ENCODE measurements at regions not wholly inside any gene's neighbourhood (a gene's known extent, or its start where the extent isn't known, plus 50 kb on each side); places are given as distances from the start of the nearest gene placed in this dataset.
A peak's percentile ranks its signal among the peaks of the same experiment; 100 is the strongest.

DNA sequence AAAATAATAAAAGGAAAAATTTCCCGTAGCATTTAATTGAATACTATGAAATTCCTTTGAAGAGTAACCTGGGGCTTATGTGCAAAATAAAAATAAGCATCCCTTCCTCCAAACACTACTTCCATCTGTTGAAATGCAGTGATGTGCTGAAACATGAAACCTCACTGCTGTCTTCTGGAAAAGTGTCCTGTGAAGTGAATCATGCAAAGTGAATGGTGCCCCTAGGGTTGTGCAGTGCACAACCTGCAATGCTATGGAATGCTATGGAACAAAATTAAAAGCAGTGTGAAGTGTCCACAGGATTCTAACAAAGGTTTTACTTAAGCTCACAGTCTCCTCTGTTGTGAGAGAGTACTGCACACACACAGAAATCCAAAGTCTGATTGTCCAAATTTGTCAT, 480.9 kb downstream of the ETV1 start:
- DNase-seq, result no peak

DNA sequence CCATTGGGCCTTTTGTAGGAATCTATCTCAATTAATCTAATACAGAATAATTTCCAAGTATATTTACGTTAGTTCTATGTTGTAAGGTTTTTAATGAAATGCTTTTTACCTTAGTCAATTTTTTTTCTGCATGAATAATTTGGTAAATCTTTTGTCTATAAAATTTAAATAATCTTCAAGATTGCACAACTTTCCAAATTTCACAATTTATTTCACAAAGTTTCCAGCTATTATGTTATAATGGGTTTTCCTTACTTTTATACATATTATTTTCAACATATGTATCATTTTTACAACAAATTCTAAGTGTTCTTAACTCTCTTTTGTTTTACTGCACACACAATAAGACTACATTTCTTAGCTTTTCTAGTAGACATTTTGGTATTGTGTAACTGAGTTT, 470.7 kb downstream of the ETV1 start:
- DNase-seq, result no peak

DNA sequence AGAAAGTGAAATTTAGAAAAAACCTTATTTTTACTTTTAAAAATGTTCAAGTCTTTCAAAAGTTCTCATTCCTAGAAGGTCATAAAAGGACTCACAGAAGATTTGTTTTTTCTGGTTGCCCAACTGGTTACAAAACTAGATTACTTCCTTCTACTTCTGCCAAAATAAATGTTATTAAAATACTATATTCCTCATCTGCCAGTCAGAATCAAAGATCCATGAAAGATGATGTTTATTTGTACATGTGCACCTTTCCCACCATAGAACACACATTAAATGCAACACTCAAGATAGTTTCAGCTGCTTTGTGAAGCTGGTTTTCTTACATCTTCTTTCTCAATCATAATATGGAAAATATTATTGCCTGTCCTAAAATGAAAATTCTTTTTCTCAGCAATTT, 465.4 kb downstream of the ETV1 start:
- DNase-seq, result no peak

DNA sequence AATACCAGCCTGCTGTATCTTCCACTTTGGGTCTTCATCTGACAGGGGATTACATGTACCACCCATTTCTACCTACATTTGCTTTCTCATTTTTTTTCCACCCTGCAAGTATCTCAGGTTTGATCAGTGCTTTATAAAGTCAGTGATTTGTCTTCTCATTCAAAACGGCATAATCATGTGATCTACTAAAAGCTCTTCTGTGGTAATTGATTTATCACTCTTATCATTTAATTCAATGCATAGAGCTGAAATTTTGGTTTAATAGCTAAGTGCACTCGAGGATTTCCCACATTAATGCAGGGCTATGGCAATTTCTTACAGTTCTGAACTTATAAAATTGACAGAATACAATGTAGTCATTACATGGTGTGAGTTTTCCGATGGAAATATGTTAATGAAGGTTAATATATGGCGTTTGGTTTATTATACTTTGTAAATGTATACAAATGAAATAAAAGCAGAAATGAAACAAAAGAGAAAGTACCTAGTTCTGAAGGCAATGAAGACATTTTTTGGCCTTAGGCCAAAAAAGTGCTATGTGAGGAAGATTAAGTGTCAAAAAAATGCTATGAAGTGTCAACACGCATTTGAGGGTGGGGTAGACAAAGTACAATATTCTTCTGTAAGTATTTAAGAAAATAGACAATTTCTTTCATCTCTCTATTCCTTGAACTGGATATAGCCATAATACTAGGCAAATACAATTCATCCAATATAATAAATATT, 457.3 kb downstream of the ETV1 start:
- no peak for DNase-seq

DNA sequence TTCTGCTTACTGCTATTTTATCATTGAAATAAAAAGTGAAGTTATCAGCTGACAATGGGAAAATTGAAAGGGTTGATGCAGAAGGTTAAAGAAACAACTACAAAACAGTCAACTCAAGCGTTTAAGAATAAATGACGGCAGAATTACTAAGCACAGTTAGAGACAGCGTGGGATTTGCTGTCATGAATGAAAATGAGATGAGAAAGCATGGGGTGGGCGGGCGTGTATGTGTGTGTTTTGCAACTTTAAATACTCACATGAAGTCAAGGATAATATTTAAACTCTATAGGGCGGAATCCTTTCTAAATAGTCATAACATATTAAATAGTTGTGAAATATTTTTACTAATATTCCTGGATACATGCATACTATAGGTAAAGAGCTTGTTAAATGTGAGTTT, 450.8 kb downstream of the ETV1 start:
- DNase-seq, result no peak

DNA sequence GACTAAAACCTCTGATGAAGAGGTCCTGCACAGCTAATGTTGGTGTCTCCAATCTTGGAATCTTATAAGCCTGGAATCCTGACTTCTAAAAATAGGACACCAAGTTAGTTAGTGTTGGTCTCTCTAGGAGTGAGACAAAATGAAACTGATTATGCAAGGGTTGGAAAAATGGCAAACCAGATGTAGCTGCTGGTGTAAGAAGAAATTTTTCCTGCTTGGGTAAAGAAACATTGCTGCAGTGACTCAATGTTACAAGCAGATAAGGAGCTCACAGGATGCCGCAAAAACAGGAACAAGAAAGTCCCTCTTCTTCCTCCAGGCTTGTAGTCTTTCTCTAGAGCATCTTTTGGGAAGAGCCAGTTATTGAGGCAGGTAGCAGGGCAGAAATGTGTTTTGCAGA, 449.0 kb downstream of the ETV1 start:
- no peak for DNase-seq

DNA sequence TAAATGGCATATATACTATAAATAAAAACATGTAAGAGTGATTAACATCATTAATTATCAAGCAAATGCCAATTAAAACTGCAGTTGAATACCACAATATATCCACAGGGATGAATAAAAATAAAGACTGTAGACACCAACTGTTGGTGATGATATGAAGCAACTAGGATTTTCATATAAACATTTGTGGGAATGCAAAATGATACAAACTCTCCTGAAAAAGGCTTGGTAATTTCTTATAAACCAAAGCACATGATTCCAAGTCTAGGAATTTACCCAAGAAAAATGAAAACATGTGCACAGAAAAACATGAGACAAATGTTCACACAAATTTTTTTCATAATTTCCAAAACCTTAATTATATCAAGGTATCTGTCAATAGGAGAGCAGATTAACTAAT, 448.1 kb downstream of the ETV1 start:
- DNase-seq, result no peak

DNA sequence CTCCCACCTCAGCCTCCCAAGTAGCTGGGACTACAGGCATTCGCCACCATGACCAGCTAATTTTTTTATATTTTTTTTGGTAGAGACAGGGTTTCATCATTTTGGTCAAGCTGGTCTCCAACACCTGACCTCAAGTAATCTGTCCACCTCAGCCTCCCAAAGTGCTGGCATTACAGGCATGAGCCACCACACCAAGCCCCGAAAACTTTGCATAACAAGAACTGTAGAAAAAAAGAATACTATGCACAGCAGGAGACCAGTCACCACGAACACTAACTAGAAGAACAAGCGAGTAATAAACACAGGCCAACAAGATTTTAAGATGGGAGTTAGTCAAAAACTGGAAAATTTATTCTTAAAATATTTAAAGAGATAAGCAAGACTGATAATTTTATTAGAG, 447.0 kb downstream of the ETV1 start:
- no peak for DNase-seq

DNA sequence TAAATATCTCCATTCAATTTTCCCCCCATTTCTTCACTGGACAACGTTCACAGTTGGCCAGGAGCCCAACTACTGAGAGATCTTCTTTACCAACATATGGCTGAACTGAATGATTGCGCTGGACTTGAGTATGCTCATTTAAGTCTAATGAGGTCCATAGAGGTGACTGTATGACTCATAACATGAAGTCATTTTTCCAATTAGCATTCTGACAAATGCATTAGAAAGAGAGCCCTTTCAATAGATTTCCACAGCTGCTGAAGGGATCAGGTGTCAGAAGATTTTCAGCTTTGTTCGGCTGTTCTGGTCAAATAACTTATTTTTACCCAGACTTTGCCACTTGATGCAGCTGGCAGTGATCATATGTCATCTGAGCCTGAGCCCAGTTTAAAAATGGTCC, 438.0 kb downstream of the ETV1 start:
- no peak for DNase-seq

DNA sequence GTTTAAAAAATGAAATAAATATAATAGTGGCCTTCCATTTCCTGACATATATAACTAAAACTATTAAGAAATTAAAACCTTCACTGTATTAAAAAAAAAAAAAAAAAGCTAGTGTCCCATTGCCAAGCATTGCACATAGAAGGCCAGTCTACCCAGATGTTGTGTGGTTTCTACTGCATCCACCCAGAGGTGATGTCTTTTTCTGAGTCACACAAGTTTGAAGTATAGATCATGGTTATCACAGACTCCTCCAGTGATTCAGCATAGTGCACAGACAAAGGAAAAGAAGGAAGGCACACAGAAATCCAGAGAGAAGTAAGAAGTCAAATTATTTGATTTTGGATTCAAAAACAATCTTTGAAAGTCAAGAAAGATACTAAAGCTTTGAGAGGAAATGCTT, 429.0 kb downstream of the ETV1 start:
- no peak for DNase-seq

DNA sequence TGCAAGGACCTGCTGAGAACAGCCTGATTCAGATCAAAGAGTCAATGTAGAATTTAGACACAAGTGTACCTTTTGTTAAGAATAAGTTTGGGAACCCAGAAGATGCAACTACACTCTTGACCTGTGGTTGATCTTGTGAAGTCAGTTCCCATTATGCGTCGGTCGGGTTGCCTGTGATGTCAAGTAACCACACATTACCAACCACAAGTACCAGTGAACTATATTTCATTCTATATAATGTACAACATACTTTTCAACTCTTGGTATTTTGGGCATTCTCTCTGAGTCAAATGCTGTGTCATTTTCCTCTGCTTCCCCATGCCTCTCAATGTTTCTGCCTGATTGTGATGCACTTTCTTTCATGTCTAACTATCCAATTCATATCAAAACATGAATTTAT, 426.2 kb downstream of the ETV1 start:
- DNase-seq, result peak; percentile 7

DNA sequence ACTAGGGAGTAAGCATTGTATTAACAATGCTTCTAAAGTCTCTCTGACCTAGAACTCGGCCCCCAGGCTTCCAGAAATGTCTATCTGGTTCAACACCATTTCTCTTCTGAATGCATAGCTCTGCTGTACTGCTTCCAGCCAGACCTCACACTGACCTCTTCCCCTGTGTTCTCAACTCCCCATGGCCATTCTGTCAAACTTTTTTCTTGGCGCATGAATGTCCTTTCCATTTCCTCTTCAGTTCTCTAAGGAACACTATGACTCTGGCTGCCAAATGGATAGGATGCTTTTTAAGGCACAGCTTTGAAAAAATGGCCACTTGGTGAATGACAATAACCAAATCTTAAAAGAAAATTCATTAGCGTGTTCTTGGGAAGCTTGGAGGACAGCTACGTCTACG, 425.8 kb downstream of the ETV1 start:
- DNase-seq, result no peak

DNA sequence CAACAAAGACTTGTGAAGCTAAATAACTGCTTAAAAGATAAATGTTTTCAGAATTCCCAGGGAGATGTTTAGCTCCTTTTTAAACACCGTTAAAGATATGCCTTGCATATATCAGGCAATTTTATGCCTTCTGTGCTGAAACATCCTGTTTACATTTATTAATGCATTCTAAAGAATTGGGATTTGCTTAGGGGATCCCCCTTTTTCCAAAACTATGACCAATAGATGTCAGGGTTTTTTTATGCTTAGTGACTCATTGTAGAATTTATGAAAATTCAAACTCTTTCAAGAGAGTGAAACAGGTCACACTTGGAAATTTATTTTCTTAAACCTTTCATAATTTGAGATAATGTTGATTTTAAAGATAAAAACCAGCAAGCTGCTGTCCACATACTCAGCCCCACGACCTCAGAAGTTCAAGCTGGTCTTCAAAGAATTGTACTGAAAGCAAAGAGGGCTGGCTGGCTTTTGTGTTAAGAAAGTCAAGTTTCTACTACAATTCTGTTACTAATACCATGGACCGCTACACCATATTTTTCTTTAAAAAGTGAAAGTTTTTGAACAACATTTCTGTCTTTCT, 411.8 kb downstream of the ETV1 start:
- DNase-seq, result no peak

DNA sequence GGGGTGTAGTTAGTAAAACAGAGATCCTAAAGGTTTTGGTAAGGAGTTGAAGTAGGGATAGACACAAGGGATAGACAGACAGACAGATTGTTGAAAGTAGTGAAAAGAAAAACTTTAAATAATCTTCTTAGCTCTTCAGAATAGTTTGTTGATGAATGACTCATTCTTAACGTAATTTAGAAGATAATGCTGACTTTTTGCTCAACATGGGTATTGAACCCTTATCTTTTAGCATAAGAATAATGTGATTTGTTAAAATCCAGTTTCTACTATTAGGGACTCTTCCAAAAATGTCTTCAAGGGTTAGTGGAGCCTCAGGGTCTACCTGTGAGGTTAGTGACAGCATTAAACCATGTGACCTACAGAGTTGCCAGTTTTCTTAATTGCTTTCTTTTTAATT, 411.2 kb downstream of the ETV1 start:
- DNase-seq, result no peak

DNA sequence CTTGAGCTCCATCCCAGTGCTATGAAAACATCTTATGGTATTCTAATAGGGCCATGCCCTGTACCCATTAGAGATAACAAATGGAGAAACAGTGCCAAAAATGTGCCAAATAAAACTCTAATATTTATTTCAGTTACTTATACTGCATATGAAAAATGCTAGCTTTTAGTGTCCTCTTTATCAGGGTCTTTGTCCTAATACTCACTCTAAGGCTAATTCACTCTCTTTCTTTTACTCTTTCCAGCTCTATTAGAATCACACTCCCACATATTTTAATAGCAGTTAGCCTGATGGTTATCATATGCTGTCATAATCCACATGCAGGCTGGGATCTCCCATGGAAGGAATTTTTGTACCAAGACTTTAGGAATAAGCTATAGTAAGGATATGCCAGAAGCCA, 408.4 kb downstream of the ETV1 start:
- no peak for DNase-seq

DNA sequence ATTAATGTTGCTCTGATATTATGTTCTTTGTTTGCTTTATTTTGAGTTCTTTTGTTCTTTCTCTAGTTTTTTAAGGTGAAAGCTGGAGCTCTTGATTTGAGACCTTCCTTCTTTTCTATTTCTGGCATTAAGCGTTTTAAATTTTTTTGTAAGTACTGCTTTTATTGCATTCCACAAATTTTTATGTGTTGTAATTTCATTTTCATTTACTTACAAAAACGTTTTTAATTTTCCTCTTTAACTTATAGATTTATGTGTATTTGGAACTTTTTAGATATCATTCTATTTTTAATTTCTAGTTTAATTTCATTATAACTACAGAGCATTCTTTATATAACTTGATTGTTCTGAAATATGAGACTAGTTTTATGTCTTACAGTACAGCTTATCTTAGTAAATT, 395.6 kb downstream of the ETV1 start:
- DNase-seq, result no peak

DNA sequence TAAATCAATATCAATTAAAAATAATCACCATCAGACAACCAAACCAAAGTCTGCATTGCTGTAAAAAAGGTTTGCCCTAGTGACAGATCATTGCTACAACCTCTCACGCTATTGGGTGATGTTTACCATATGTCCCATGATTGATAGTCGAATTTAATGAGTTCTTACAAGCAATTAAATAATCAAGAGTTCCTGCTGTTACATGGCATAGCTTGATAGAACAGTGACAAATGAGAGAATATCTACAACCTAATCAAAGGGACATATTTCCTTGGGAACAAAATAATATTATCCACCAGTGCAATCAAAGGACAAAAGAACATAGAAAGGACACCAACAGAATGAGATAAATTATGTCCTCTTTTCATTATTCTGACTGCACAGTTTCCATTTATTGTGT, 387.4 kb downstream of the ETV1 start:
- no peak for DNase-seq

DNA sequence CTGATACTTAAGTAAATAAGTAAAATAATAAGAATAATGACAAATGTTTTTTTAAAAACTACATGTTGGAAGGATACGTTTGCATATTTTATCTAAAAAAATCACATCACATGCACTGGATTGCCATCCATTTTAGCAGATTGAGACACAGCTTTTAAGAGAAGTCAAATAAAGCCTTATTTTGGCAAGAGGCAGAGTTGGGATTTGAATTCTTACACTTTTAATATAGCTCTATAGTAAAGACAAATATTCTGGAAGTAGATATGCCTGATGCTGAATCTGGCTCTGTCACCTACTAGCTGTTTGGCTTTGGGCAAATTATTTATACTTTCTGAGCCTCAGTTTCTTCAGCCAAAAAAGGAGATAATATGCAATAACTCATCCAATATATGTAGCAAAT, 386.4 kb downstream of the ETV1 start:
- no peak for DNase-seq

DNA sequence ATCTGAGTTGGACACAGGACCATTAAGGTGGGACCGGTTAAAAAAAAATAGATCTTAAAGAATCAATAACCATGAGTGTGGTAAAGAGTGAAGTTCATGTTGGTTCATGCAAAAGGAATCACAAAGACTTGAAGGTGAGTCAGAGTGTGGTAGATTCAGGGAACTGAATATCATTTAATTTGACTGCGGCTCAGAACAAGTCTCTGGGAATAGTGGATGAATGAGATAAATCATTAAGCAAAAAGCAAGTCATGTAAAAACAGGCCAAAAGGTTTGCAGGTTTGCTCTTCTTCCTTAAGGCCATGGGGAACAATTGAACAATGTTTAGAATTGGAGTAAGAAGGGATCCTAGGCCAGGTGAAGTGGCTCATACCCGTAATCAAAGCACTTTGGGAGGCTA, 385.8 kb downstream of the ETV1 start:
- DNase-seq, result no peak

DNA sequence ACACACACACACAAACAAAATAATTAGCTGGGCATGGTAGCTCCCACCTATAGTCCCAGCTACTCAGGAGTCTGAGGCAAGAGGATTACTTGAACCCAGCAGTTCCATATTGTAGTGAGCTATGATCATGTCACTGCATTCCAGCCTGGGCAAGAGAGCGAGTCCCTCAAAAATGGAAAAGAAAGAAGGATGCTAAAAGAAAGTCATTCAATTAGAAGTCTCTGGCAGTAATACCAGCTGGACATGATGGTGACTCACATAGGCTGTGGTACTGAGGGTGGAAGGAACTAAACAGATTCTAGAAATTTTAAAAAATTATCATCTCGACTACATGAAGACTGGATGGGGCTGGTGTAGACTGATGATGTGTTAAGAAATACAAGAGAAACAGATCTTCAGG, 385.3 kb downstream of the ETV1 start:
- no peak for DNase-seq

DNA sequence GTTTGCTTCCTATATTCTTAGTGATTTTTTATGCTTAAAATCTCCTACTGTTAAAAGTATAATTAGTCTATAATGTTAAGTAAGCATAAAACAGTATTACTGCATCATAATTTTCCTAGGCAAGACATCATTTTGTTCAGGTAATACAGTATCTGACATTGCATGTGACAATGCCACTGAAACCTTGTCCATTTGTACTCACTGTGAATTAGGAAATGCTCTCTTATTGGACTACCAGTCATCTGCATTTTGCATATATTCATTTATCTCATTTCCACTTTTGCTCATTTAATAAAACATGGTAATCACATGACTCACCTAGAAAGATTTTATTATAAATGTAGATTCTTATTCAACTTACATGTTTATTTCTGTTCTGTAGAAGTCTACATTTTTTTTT, 379.1 kb downstream of the ETV1 start:
- no peak for DNase-seq

DNA sequence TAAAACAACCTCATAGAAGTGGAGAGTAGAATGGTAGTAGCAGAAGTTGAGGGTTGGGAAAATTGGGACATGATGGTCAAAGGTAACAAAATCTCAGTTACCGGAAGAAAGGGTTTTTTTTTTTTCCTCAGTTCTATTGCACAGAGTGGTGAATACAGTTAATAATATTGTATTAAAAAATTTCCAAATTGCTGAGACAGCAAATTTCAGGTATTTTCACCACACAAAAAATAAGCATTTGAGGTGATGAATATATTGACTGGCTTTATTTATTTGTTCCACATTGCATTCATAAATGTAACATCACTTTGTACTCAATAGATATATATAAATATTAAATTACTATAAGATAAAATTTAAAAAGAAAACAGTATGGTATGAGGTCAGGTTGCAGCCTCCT, 373.8 kb downstream of the ETV1 start:
- no peak for DNase-seq

DNA sequence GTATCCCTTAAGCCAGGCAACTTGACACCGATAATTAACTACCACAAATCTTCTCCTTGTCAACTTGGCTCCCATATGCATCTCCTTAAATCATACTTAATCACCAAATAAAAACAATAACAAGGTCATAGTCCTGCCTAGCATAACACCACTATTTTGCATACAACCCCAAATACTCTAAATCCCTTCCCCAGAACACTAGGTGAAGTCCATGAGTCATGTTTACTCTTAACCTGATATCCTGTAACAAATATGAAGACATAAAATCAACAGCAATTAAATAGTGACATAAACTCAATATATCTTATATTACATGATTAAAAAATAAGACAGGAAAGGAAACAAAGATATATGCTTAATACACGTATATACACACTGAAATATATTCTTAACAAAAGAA, 362.0 kb downstream of the ETV1 start:
- no peak for DNase-seq

DNA sequence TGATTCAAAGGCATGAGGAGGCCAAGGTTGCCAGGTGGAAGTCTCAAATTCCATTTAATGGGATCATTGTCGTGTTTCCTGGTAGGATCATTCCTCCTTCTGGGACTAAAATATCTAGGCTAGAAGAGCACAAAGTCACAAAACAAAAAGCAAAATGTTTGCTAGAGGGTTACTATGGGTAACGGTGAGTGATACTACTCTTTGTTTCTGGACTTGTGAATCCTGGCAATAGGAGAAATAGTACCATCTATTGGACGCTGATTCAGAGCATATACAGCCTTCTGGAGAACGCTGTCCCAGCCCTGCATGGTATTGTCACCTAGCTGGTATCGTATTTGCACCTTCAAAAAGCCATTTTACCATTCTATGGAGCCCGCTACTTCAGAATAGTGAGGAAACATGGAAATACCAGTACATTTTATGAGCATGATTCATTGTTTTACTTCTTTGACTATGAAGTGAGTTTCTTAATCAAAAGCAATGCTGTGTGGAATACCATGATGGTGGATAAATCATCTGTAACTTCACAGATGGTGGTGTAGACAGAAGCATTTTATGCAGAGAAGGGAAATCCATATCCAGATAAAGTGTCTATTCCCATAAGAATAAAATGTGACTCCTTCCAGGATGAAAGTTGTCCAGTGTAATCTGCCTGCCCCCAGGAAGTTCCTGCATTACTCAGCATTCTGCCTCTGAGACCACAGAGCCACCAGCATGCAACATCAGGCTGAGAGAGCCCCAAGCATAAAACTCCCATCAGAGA, 361.0 kb downstream of the ETV1 start:
- no peak for DNase-seq

Data from activated CD4-positive, alpha-beta T cell treated with anti-CD3 and anti-CD28 coated beads, Interleukin-2, Interleukin-6, amounts not matched to agents 100 ng/mL and 50 ng/mL, durations not matched to agents 16 hours and 8 hours (primary cell).